ENCODE measurements at regions not wholly inside any gene's neighbourhood (a gene's known extent, or its start where the extent isn't known, plus 50 kb on each side); places are given as distances from the start of the nearest gene placed in this dataset.

GRCh38 chr1:38622197-38622596, 237.4 kb downstream of the RRAGC start:
- no peak for DNase-seq (ENCODE audit: extremely low read depth, low read depth, low spot score)

GRCh38 chr1:38616846-38617245, 242.7 kb downstream of the RRAGC start:
- DNase-seq (ENCODE audit: extremely low read depth, low read depth, low spot score) = no peak

- DNase-seq (ENCODE audit: extremely low read depth, low read depth, low spot score) = no peak
Measured at GRCh38 chr1:38615680-38616079, 243.9 kb downstream of the RRAGC start.

GRCh38 chr1:38614861-38615260, 244.7 kb downstream of the RRAGC start:
- DNase-seq (ENCODE audit: extremely low read depth, low read depth, low spot score) = no peak

GRCh38 chr1:38613996-38614395, 245.6 kb downstream of the RRAGC start:
- DNase-seq (ENCODE audit: extremely low read depth, low read depth, low spot score) = no peak

- no peak for DNase-seq (ENCODE audit: extremely low read depth, low read depth, low spot score)
Measured at GRCh38 chr1:38612951-38613350, 246.6 kb downstream of the RRAGC start.

GRCh38 chr1:38611664-38612211, 247.8 kb downstream of the RRAGC start:
- no peak for DNase-seq (ENCODE audit: extremely low read depth, low read depth, low spot score)

- no peak for DNase-seq (ENCODE audit: extremely low read depth, low read depth, low spot score)
Measured at GRCh38 chr1:38609166-38610025, 250.2 kb downstream of the RRAGC start.

GRCh38 chr1:38608202-38608864, 251.2 kb downstream of the RRAGC start:
- no peak for DNase-seq (ENCODE audit: extremely low read depth, low read depth, low spot score)

GRCh38 chr1:38607526-38607925, 252.0 kb downstream of the RRAGC start:
- no peak for DNase-seq (ENCODE audit: extremely low read depth, low read depth, low spot score)

GRCh38 chr1:38605063-38605462, 254.5 kb downstream of the RRAGC start:
- DNase-seq (ENCODE audit: extremely low read depth, low read depth, low spot score) = no peak

- DNase-seq (ENCODE audit: extremely low read depth, low read depth, low spot score) = no peak
Measured at GRCh38 chr1:38603907-38604306, 255.7 kb downstream of the RRAGC start.

- no peak for DNase-seq (ENCODE audit: extremely low read depth, low read depth, low spot score)
Measured at GRCh38 chr1:38600905-38601304, 258.7 kb downstream of the RRAGC start.

GRCh38 chr1:38600286-38600685, 259.3 kb downstream of the RRAGC start:
- no peak for DNase-seq (ENCODE audit: extremely low read depth, low read depth, low spot score)

GRCh38 chr1:38598118-38598517, 261.5 kb downstream of the RRAGC start:
- DNase-seq (ENCODE audit: extremely low read depth, low read depth, low spot score) = no peak

GRCh38 chr1:38589036-38589435, 270.5 kb downstream of the RRAGC start:
- no peak for DNase-seq (ENCODE audit: extremely low read depth, low read depth, low spot score)

- DNase-seq (ENCODE audit: extremely low read depth, low read depth, low spot score) = no peak
Measured at GRCh38 chr1:38587766-38588165, 271.8 kb downstream of the RRAGC start.

GRCh38 chr1:38586993-38587646, 272.5 kb downstream of the RRAGC start:
- DNase-seq (ENCODE audit: extremely low read depth, low read depth, low spot score) = no peak

- DNase-seq (ENCODE audit: extremely low read depth, low read depth, low spot score) = no peak
Measured at GRCh38 chr1:38585971-38586370, 273.6 kb downstream of the RRAGC start.

GRCh38 chr1:38585460-38585859, 274.1 kb downstream of the RRAGC start:
- DNase-seq (ENCODE audit: extremely low read depth, low read depth, low spot score) = no peak
